Endodermal cell (in vitro differentiated cells): ENCODE measurements at regions not wholly inside any gene's neighbourhood (a gene's known extent, or its start where the extent isn't known, plus 50 kb on each side); places are given as distances from the start of the nearest gene placed in this dataset.

ENCODE experiments used
- DNase-seq: peaks from one replicate; pipeline ENCODE4 v3.0.0-alpha.2; 2017
- H3K27ac ChIP-seq: 2 replicates; pipeline ENCODE4 v1.5.1; 2013; ENCODE audit warnings: mild to moderate bottlenecking, low read depth, low read length, moderate library complexity
- H3K27me3 ChIP-seq: 2 replicates; pipeline ENCODE4 v1.6.1; 2013; ENCODE audit warnings: mild to moderate bottlenecking, low read length, moderate library complexity; ENCODE audit not compliant: insufficient read depth, control insufficient read depth, poor library complexity, severe bottlenecking
- H3K36me3 ChIP-seq: 2 replicates; pipeline ENCODE4 v1.7.0; 2013; ENCODE audit warnings: mild to moderate bottlenecking, low read length, moderate library complexity; ENCODE audit not compliant: control insufficient read depth, insufficient read depth
- H3K4me1 ChIP-seq: one replicate; pipeline ENCODE4 v1.7.0; 2013; ENCODE audit warnings: low read length; ENCODE audit not compliant: control insufficient read depth, insufficient read depth
- H3K4me3 ChIP-seq: 2 replicates; pipeline ENCODE4 v1.5.1; 2013; ENCODE audit warnings: mild to moderate bottlenecking, low read length, moderate library complexity
- H3K9ac ChIP-seq: 2 replicates; pipeline ENCODE4 v1.6.1; 2013; ENCODE audit warnings: mild to moderate bottlenecking, low read length, moderate library complexity; ENCODE audit not compliant: poor library complexity, severe bottlenecking; ENCODE audit errors: extremely low read depth
- H3K9me3 ChIP-seq: 2 replicates; pipeline ENCODE4 v1.6.1; 2013; ENCODE audit warnings: mild to moderate bottlenecking, low read length, moderate library complexity; ENCODE audit not compliant: control insufficient read depth
- H3K27ac Mint-ChIP-seq: 2 replicates; pipeline ENCODE4 v1.8.0; 2020; ENCODE audit warnings: mixed read lengths
- H3K27me3 Mint-ChIP-seq: 2 replicates; pipeline ENCODE4 v1.8.0; 2021; ENCODE audit warnings: mild to moderate bottlenecking, mixed read lengths; ENCODE audit not compliant: insufficient read depth
- H3K36me3 Mint-ChIP-seq: 2 replicates; pipeline ENCODE4 v1.8.0; 2020; ENCODE audit warnings: low read depth, mixed read lengths
- H3K4me1 Mint-ChIP-seq: 2 replicates; pipeline ENCODE4 v1.8.0; 2020; ENCODE audit warnings: mixed read lengths
- H3K4me3 Mint-ChIP-seq: 2 replicates; pipeline ENCODE4 v1.8.0; 2020; ENCODE audit warnings: mild to moderate bottlenecking, moderate library complexity, mixed read lengths
- H3K9me3 Mint-ChIP-seq: 2 replicates; pipeline ENCODE4 v1.8.0; 2020; ENCODE audit warnings: mild to moderate bottlenecking, mixed read lengths
- CTCF ChIP-seq: fragments of 200-600 bp; sonication (generic); conservative IDR thresholded peaks from 2 replicates; pipeline ENCODE4 v1.5.0; 2021; ENCODE audit warnings: antibody characterized with exemption, mild to moderate bottlenecking
- WGBS, 2 experiments: methylation state at CpG; one replicate each; pipeline versions ENCODE4 v1.1.5 to v1.1.7; 2013; ENCODE audit warnings: missing lambda C conversion rate in 2 of 2, mixed read lengths in 1 of 2; ENCODE audit not compliant: insufficient coverage in 1 of 2, insufficient read length in 1 of 2; 5-methylcytosine and 5-hydroxymethylcytosine counted together

GRCh38 chr10:117936141-117936540 is 110.6 kb downstream of the RAB11FIP2 start:
- TF ChIP-seq CTCF: no peak
- Histone ChIP-seq H3K9ac (no peak overlapping the region), H3K4me3 (no peak overlapping the region), H3K36me3 (no peaks in the 10 kb centered on the region), H3K4me1 (no peaks in the 10 kb centered on the region), H3K27me3 (peaks cover 6% of the 10 kb centered on the region), H3K9me3 (no peaks in the 10 kb centered on the region), H3K27ac (no peak overlapping the region)
- no peak overlapping the region for H3K4me3 Mint-ChIP-seq
- 87 to 97% methylated on average over 5 to 9 of the region's 9 CpGs for WGBS, 2 experiments
- no peak overlapping the region for H3K27ac Mint-ChIP-seq
- H3K36me3 Mint-ChIP-seq: no peaks in the 10 kb centered on the region
- no peaks in the 10 kb centered on the region for H3K9me3 Mint-ChIP-seq
- H3K4me1 Mint-ChIP-seq: peaks cover 14% of the 10 kb centered on the region
- DNase-seq: no peak
- H3K27me3 Mint-ChIP-seq: peaks cover 27% of the 10 kb centered on the region

GRCh38 chr10:117936566-117936965 is 110.2 kb downstream of the RAB11FIP2 start:
- H3K4me3 Mint-ChIP-seq: no peak overlapping the region
- H3K4me1 Mint-ChIP-seq: peaks cover 14% of the 10 kb centered on the region
- no peaks in the 10 kb centered on the region for H3K9me3 Mint-ChIP-seq
- no peak for DNase-seq
- Histone ChIP-seq H3K4me3 (no peak overlapping the region), H3K27me3 (peaks cover 6% of the 10 kb centered on the region), H3K9ac (no peak overlapping the region), H3K27ac (no peak overlapping the region), H3K36me3 (no peaks in the 10 kb centered on the region), H3K9me3 (no peaks in the 10 kb centered on the region), H3K4me1 (no peaks in the 10 kb centered on the region)
- H3K27ac Mint-ChIP-seq: no peak overlapping the region
- peaks cover 31% of the 10 kb centered on the region for H3K27me3 Mint-ChIP-seq
- no peaks in the 10 kb centered on the region for H3K36me3 Mint-ChIP-seq
- 93 to 100% methylated on average over 1 to 4 of the region's 4 CpGs for WGBS, 2 experiments
- TF ChIP-seq CTCF: no peak

GRCh38 chr10:117936976-117937375 is 109.8 kb downstream of the RAB11FIP2 start:
- H3K27ac Mint-ChIP-seq: no peak overlapping the region
- WGBS, 2 experiments: 92 to 97% methylated on average over 1 of the region's 3 CpGs
- Histone ChIP-seq H3K36me3 (no peaks in the 10 kb centered on the region), H3K9ac (no peak overlapping the region), H3K4me1 (no peaks in the 10 kb centered on the region), H3K4me3 (no peak overlapping the region), H3K9me3 (no peaks in the 10 kb centered on the region), H3K27me3 (peaks cover 6% of the 10 kb centered on the region), H3K27ac (no peak overlapping the region)
- peaks cover 32% of the 10 kb centered on the region for H3K27me3 Mint-ChIP-seq
- H3K4me1 Mint-ChIP-seq: peaks cover 14% of the 10 kb centered on the region
- DNase-seq: no peak
- no peak for TF ChIP-seq CTCF
- no peaks in the 10 kb centered on the region for H3K36me3 Mint-ChIP-seq
- H3K4me3 Mint-ChIP-seq: no peak overlapping the region
- H3K9me3 Mint-ChIP-seq: no peaks in the 10 kb centered on the region
